HEK293 (cell line): ENCODE measurements at regions not wholly inside any gene's neighbourhood (a gene's known extent, or its start where the extent isn't known, plus 50 kb on each side); places are given as distances from the start of the nearest gene placed in this dataset.

Source experiments
- CTCF ChIA-PET: fragments of 350-600 bp; formaldehyde crosslinking; extraction: SDS; loops from one replicate; lab custom pipeline; 2021; ENCODE audit warnings: antibody characterized with exemption; lab: Yijun Ruan, JAX
- POLR2A ChIA-PET: fragments of 300-600 bp; formaldehyde crosslinking; extraction: SDS; loops from one replicate; lab custom pipeline; 2020; ENCODE audit warnings: antibody characterized with exemption, inconsistent platforms; lab: Yijun Ruan, JAX
- H3K27ac ChIP-seq: fragments of 200-500 bp; sonication (Bioruptor generic); 2 replicates; pipeline ENCODE4 v1.5.1; 2014; ENCODE audit warnings: low read depth, low read length, control low read depth, inconsistent platforms; ENCODE audit errors: extremely low read depth
- H3K36me3 ChIP-seq, 2 experiments: fragments of 200-500 bp in 1 of 2; sonication (Bioruptor generic) in 1 of 2; 1 replicate in 1 of 2; 2 replicates in 1 of 2; pipeline ENCODE4 v1.5.1; 2014 to 2017; ENCODE audit warnings: inconsistent platforms in 2 of 2, low read length in 2 of 2; ENCODE audit not compliant: control insufficient read depth in 2 of 2, insufficient read depth in 1 of 2
- H3K4me1 ChIP-seq: fragments of 200-500 bp; sonication (Bioruptor generic); 2 replicates; pipeline ENCODE4 v1.5.1; 2014; ENCODE audit warnings: mild to moderate bottlenecking, low read length, inconsistent platforms; ENCODE audit not compliant: control insufficient read depth, insufficient read depth
- H3K4me3 ChIP-seq: 2 replicates; pipeline ENCODE4 v1.5.1; 2011; ENCODE audit warnings: low read depth, mild to moderate bottlenecking, control low read depth, low read length, moderate library complexity
- H3K9me3 ChIP-seq: fragments of 200-500 bp; sonication (Bioruptor generic); 2 replicates; pipeline ENCODE4 v1.5.1; 2014; ENCODE audit warnings: low read depth, low read length, inconsistent platforms; ENCODE audit not compliant: control insufficient read depth, insufficient read depth
- HIC1 ChIP-seq: fragments of 450-650 bp; formaldehyde crosslinking; IDR thresholded peaks from 2 replicates; pipeline ENCODE4 v1.5.1; 2016; ENCODE audit warnings: missing biosample characterization, missing genetic modification characterization
- KLF17 ChIP-seq: fragments of 450-650 bp; formaldehyde crosslinking; IDR thresholded peaks from 2 replicates; pipeline ENCODE4 v1.5.1; 2016; ENCODE audit warnings: missing biosample characterization, missing genetic modification characterization
- OVOL3 ChIP-seq: fragments of 450-650 bp; formaldehyde crosslinking; IDR thresholded peaks from 2 replicates; pipeline ENCODE4 v1.5.1; 2016; ENCODE audit warnings: missing biosample characterization, missing genetic modification characterization
- PBX3 ChIP-seq: sonication (generic); formaldehyde crosslinking; IDR thresholded peaks from 2 replicates; pipeline ENCODE4 v1.8.1; 2022; ENCODE audit warnings: mild to moderate bottlenecking, moderate library complexity, missing genetic modification reagents
- REST ChIP-seq: fragments of 450-650 bp; formaldehyde crosslinking; IDR thresholded peaks from 2 replicates; pipeline ENCODE4 v1.5.1; 2016; ENCODE audit warnings: missing biosample characterization, missing genetic modification characterization
- SCRT1 ChIP-seq: fragments of 450-650 bp; formaldehyde crosslinking; IDR thresholded peaks from 2 replicates; pipeline ENCODE4 v1.5.1; 2016; ENCODE audit warnings: missing biosample characterization, missing genetic modification characterization, borderline replicate concordance
- SCRT2 ChIP-seq: fragments of 450-650 bp; formaldehyde crosslinking; IDR thresholded peaks from 2 replicates; pipeline ENCODE4 v1.5.1; 2016; ENCODE audit warnings: missing biosample characterization, missing genetic modification characterization
- YY1 ChIP-seq: fragments of 450-650 bp; formaldehyde crosslinking; IDR thresholded peaks from 2 replicates; pipeline ENCODE4 v1.5.1; 2018; ENCODE audit warnings: missing biosample characterization, missing genetic modification characterization
- ZEB2 ChIP-seq: fragments of 450-650 bp; formaldehyde crosslinking; IDR thresholded peaks from 2 replicates; pipeline ENCODE4 v1.5.1; 2016; ENCODE audit warnings: missing biosample characterization, missing genetic modification characterization
- ZNF146 ChIP-seq: fragments of 450-650 bp; formaldehyde crosslinking; IDR thresholded peaks from 2 replicates; pipeline ENCODE4 v1.5.1; 2016; ENCODE audit warnings: missing biosample characterization, missing genetic modification characterization
- ZNF157 ChIP-seq: fragments of 450-650 bp; formaldehyde crosslinking; IDR thresholded peaks from 2 replicates; pipeline ENCODE4 v1.5.1; 2016; ENCODE audit warnings: missing biosample characterization, missing genetic modification characterization
- ZNF184 ChIP-seq: fragments of 450-650 bp; IDR thresholded peaks from 2 replicates; pipeline ENCODE4 v1.5.1; 2018; ENCODE audit warnings: missing biosample characterization, mild to moderate bottlenecking, missing genetic modification characterization
- ZNF239 ChIP-seq: fragments of 450-650 bp; formaldehyde crosslinking; IDR thresholded peaks from 2 replicates; pipeline ENCODE4 v1.5.1; 2016; ENCODE audit warnings: missing biosample characterization, missing genetic modification characterization
- ZNF350 ChIP-seq: fragments of 450-650 bp; formaldehyde crosslinking; IDR thresholded peaks from 2 replicates; pipeline ENCODE4 v1.5.0; 2017; ENCODE audit warnings: missing biosample characterization, mild to moderate bottlenecking, missing genetic modification characterization
- ZNF362 ChIP-seq: fragments of 450-650 bp; formaldehyde crosslinking; IDR thresholded peaks from 2 replicates; pipeline ENCODE4 v1.5.1; 2016; ENCODE audit warnings: missing biosample characterization, missing genetic modification characterization
- ZNF391 ChIP-seq: fragments of 450-650 bp; formaldehyde crosslinking; IDR thresholded peaks from 2 replicates; pipeline ENCODE4 v1.5.1; 2016; ENCODE audit warnings: low read depth, missing biosample characterization, missing genetic modification characterization, borderline replicate concordance
- ZNF513 ChIP-seq: fragments of 450-650 bp; IDR thresholded peaks from 2 replicates; pipeline ENCODE4 v1.5.1; 2018; ENCODE audit warnings: missing biosample characterization, missing genetic modification characterization
- ZNF529 ChIP-seq: fragments of 450-650 bp; formaldehyde crosslinking; IDR thresholded peaks from 2 replicates; pipeline ENCODE4 v1.5.1; 2017; ENCODE audit warnings: missing genetic modification characterization, missing biosample characterization; ENCODE audit not compliant: insufficient replicate concordance
- ZNF580 ChIP-seq: fragments of 450-650 bp; formaldehyde crosslinking; IDR thresholded peaks from 2 replicates; pipeline ENCODE4 v1.5.1; 2016; ENCODE audit warnings: missing biosample characterization, missing genetic modification characterization
- ZNF701 ChIP-seq: fragments of 450-650 bp; formaldehyde crosslinking; IDR thresholded peaks from 2 replicates; pipeline ENCODE4 v1.5.1; 2016; ENCODE audit warnings: missing biosample characterization, missing genetic modification characterization
- ZNF791 ChIP-seq: fragments of 450-650 bp; formaldehyde crosslinking; IDR thresholded peaks from 2 replicates; pipeline ENCODE4 v1.5.1; 2016; ENCODE audit warnings: missing biosample characterization, missing genetic modification characterization

- TF ChIP-seq ZNF791 (no peak), SCRT2 (tag by site-specific recombination) (peak; percentile 68), KLF17 (tag by site-specific recombination) (no peak), REST (no peak)
- Histone ChIP-seq H3K27ac (no peak overlapping the region), H3K9me3 (no peaks in the 10 kb centered on the region), H3K4me1 (no peaks in the 10 kb centered on the region), H3K4me3 (no peak overlapping the region), H3K36me3 (no peaks in the 10 kb centered on the region)
- CTCF ChIA-PET = no interaction called here
- POLR2A ChIA-PET = no interaction called here
These were observed 266.9 kb upstream of the DYNLRB2 start for GRCh38 chr16:80273635-80274538.

GRCh38 chr16:80265624-80266306 is 275.0 kb upstream of the DYNLRB2 start:
- no peak overlapping the region for H3K27ac ChIP-seq
- POLR2A ChIA-PET = no interaction called here
- no peaks in the 10 kb centered on the region for H3K36me3 ChIP-seq
- CTCF ChIA-PET = no interaction called here
- H3K9me3 ChIP-seq = no peaks in the 10 kb centered on the region
- peaks cover 5% of the 10 kb centered on the region for H3K4me1 ChIP-seq
- H3K4me3 ChIP-seq = no peak overlapping the region
- TF ChIP-seq ZNF157 (tag by site-specific recombination) = no peak
- no peak for TF ChIP-seq PBX3 (CRISPR knock-in tag)
- peak; percentile 27; the same call in 1 of the 2 replicates for TF ChIP-seq ZNF146 (tag by site-specific recombination)
- TF ChIP-seq ZNF184 (tag by site-specific recombination) = 0 out of 2 replicates have a peak, but pooled peaks have one; percentile 57
- peak; percentile 96 for TF ChIP-seq OVOL3
- TF ChIP-seq ZNF580 (tag by site-specific recombination) = peak; percentile 97
- TF ChIP-seq HIC1 (tag by site-specific recombination) = peak; percentile 78
- 0 out of 2 replicates have a peak, but pooled peaks have one; percentile 37 for TF ChIP-seq SCRT1 (tag by site-specific recombination)
- peak; percentile 88 for TF ChIP-seq ZEB2 (tag by site-specific recombination)
- no peak for TF ChIP-seq YY1 (tag by site-specific recombination)
- no peak for TF ChIP-seq ZNF701
- TF ChIP-seq ZNF391 (tag by site-specific recombination) = peak; percentile 47; the same call in 1 of the 2 replicates
- no peak for TF ChIP-seq ZNF529
- no peak for TF ChIP-seq ZNF362 (tag by site-specific recombination)
- TF ChIP-seq ZNF239 (tag by site-specific recombination) = peak; percentile 75; the same call in 1 of the 2 replicates
- no peak for TF ChIP-seq ZNF350
- TF ChIP-seq ZNF513 (tag by site-specific recombination) = 0 out of 2 replicates have a peak, but pooled peaks have one; percentile 42
